GM18526 (cell line): ENCODE measurements at regions not wholly inside any gene's neighbourhood (a gene's known extent, or its start where the extent isn't known, plus 50 kb on each side); places are given as distances from the start of the nearest gene placed in this dataset.

Experiments
- POLR2A ChIP-seq: IDR thresholded peaks from 3 replicates; pipeline ENCODE4 v1.6.1; 2011; ENCODE audit not compliant: insufficient read length; ENCODE audit errors: extremely low read depth

- TF ChIP-seq POLR2A, result no peak
These were observed 100.9 kb upstream of the SERTAD2 start for GRCh38 chr2:64754570-64754969.

GRCh38 chr2:64757126-64757525 lies 103.4 kb upstream of the SERTAD2 start:
- no peak for TF ChIP-seq POLR2A

- no peak for TF ChIP-seq POLR2A
These were observed 106.4 kb upstream of the SERTAD2 start for GRCh38 chr2:64760128-64760527.

GRCh38 chr2:64762301-64762997 lies 108.7 kb upstream of the SERTAD2 start:
- TF ChIP-seq POLR2A, result no peak

- TF ChIP-seq POLR2A, result no peak
These were observed 109.4 kb upstream of the SERTAD2 start for GRCh38 chr2:64763126-64763525.

GRCh38 chr2:64765160-64765805 lies 111.6 kb upstream of the SERTAD2 start:
- TF ChIP-seq POLR2A, result no peak

GRCh38 chr2:64766841-64767669 lies 113.3 kb upstream of the SERTAD2 start:
- TF ChIP-seq POLR2A, result no peak

GRCh38 chr2:64767670-64768468 lies 114.2 kb upstream of the SERTAD2 start:
- peak; percentile 75 for TF ChIP-seq POLR2A

GRCh38 chr2:64768491-64769005 lies 114.8 kb upstream of the SERTAD2 start:
- TF ChIP-seq POLR2A, result no peak

- TF ChIP-seq POLR2A, result no peak
These were observed 115.8 kb upstream of the SERTAD2 start for GRCh38 chr2:64769392-64770044.

GRCh38 chr2:64770137-64770780 lies 116.5 kb upstream of the SERTAD2 start:
- TF ChIP-seq POLR2A, result no peak

- no peak for TF ChIP-seq POLR2A
These were observed 117.1 kb upstream of the SERTAD2 start for GRCh38 chr2:64770781-64771334.

GRCh38 chr2:64771737-64772136 lies 118.0 kb upstream of the SERTAD2 start:
- no peak for TF ChIP-seq POLR2A
